ENCODE measurements at regions not wholly inside any gene's neighbourhood (a gene's known extent, or its start where the extent isn't known, plus 50 kb on each side); places are given as distances from the start of the nearest gene placed in this dataset.
"Not testable (repeated sequence)": the region's sequence is repeated elsewhere in the genome, so short reads cannot be mapped to it uniquely, and the experiment has no call there.

- in situ Hi-C loops (cut with MboI; ENCODE audit: low pct_unique_long_range_greater_than_20kb, low sequenced_read_pairs, unreplicated experiment); DNase-seq (ENCODE audit: low spot score): not testable (repeated sequence)
Measured at GRCh38 chr6:147651-148050, 144.6 kb upstream of the DUSP22 start.

GRCh38 chr6:148051-148984 is 144.0 kb upstream of the DUSP22 start:
- in situ Hi-C loops (cut with MboI; ENCODE audit: low pct_unique_long_range_greater_than_20kb, low sequenced_read_pairs, unreplicated experiment); DNase-seq (ENCODE audit: low spot score): not testable (repeated sequence)
- peak; percentile 78 for TF ChIP-seq CTCF (IDR thresholded peaks at IDR 0.05; ENCODE audit: extremely low read depth, insufficient read depth, missing control alignments)

GRCh38 chr6:150147-150546 is 142.1 kb upstream of the DUSP22 start:
- DNase-seq (ENCODE audit: low spot score); in situ Hi-C loops (cut with MboI; ENCODE audit: low pct_unique_long_range_greater_than_20kb, low sequenced_read_pairs, unreplicated experiment): not testable (repeated sequence)

GRCh38 chr6:152436-152835 is 139.9 kb upstream of the DUSP22 start:
- in situ Hi-C loops (cut with MboI; ENCODE audit: low pct_unique_long_range_greater_than_20kb, low sequenced_read_pairs, unreplicated experiment); DNase-seq (ENCODE audit: low spot score): not testable (repeated sequence)

GRCh38 chr6:153026-153425 is 139.3 kb upstream of the DUSP22 start:
- DNase-seq (ENCODE audit: low spot score); in situ Hi-C loops (cut with MboI; ENCODE audit: low pct_unique_long_range_greater_than_20kb, low sequenced_read_pairs, unreplicated experiment): not testable (repeated sequence)

- in situ Hi-C loops (cut with MboI; ENCODE audit: low pct_unique_long_range_greater_than_20kb, low sequenced_read_pairs, unreplicated experiment); DNase-seq (ENCODE audit: low spot score): not testable (repeated sequence)
Measured at GRCh38 chr6:153867-154266, 138.4 kb upstream of the DUSP22 start.

- in situ Hi-C loops (cut with MboI; ENCODE audit: low pct_unique_long_range_greater_than_20kb, low sequenced_read_pairs, unreplicated experiment); DNase-seq (ENCODE audit: low spot score): not testable (repeated sequence)
Measured at GRCh38 chr6:154321-155092, 137.8 kb upstream of the DUSP22 start.

GRCh38 chr6:156010-156409 is 136.3 kb upstream of the DUSP22 start:
- in situ Hi-C loops (cut with MboI; ENCODE audit: low pct_unique_long_range_greater_than_20kb, low sequenced_read_pairs, unreplicated experiment), result no loop called here
- TF ChIP-seq CTCF (IDR thresholded peaks at IDR 0.05; ENCODE audit: extremely low read depth, insufficient read depth, missing control alignments), result no peak

GRCh38 chr6:156441-157140 is 135.7 kb upstream of the DUSP22 start:
- DNase-seq (ENCODE audit: low spot score); in situ Hi-C loops (cut with MboI; ENCODE audit: low pct_unique_long_range_greater_than_20kb, low sequenced_read_pairs, unreplicated experiment): not testable (repeated sequence)

More at GRCh38 chr6:156010-156409, 136.3 kb upstream of the DUSP22 start:
- no peak for DNase-seq (ENCODE audit: low spot score)

GRCh38 chr6:157176-157575 is 135.1 kb upstream of the DUSP22 start:
- peak; percentile 45 for TF ChIP-seq CTCF (IDR thresholded peaks at IDR 0.05; ENCODE audit: extremely low read depth, insufficient read depth, missing control alignments)
- DNase-seq (ENCODE audit: low spot score); in situ Hi-C loops (cut with MboI; ENCODE audit: low pct_unique_long_range_greater_than_20kb, low sequenced_read_pairs, unreplicated experiment): not testable (repeated sequence)

GRCh38 chr6:161657-162056 is 130.6 kb upstream of the DUSP22 start:
- in situ Hi-C loops (cut with MboI; ENCODE audit: low pct_unique_long_range_greater_than_20kb, low sequenced_read_pairs, unreplicated experiment); DNase-seq (ENCODE audit: low spot score): not testable (repeated sequence)

Measured in GM13977 (cell line).